ENCODE measurements at regions not wholly inside any gene's neighbourhood (a gene's known extent, or its start where the extent isn't known, plus 50 kb on each side); places are given as distances from the start of the nearest gene placed in this dataset.

DNA sequence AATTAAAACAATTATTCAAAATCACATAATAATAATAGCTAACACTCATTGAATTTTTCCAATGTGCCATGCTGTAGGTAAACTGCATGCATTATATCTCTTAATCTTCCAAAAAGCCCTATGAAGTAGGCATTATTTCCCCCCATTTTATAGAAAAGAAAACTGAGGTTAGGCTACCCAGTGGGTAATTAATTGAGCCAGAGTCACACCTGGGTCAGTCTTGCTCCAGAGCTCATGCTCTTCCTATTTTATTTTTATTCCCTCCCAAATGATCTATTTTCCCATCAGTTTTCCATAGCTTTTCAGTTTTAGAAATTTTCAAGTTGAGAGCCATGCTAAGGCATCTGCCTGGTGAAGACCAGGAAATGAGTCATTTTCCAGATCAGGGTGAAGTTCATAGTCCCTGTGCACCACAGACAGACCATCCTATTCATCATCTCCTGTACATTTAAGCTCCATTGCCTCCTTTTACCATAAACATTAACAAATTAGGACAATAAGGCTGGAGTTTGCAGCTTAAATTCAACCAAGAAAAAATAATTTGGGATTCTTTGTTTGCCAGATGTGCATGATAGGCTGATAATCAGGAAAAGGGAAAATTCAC is 417.3 kb downstream of the OTOL1 start (continued):
- TF ChIP-seq, protein P1, sequence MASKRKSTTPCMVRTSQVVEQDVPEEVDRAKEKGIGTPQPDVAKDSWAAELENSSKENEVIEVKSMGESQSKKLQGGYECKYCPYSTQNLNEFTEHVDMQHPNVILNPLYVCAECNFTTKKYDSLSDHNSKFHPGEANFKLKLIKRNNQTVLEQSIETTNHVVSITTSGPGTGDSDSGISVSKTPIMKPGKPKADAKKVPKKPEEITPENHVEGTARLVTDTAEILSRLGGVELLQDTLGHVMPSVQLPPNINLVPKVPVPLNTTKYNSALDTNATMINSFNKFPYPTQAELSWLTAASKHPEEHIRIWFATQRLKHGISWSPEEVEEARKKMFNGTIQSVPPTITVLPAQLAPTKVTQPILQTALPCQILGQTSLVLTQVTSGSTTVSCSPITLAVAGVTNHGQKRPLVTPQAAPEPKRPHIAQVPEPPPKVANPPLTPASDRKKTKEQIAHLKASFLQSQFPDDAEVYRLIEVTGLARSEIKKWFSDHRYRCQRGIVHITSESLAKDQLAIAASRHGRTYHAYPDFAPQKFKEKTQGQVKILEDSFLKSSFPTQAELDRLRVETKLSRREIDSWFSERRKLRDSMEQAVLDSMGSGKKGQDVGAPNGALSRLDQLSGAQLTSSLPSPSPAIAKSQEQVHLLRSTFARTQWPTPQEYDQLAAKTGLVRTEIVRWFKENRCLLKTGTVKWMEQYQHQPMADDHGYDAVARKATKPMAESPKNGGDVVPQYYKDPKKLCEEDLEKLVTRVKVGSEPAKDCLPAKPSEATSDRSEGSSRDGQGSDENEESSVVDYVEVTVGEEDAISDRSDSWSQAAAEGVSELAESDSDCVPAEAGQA (IDR thresholded peaks at IDR 0.05; ENCODE audit: low read depth): no peak
- TF ChIP-seq, protein P1 (CRISPR knock-in tag; IDR thresholded peaks at IDR 0.05; ENCODE audit: borderline replicate concordance): no peak
- TF ChIP-seq ZNF224 (CRISPR knock-in tag; IDR thresholded peaks at IDR 0.05) (no peak), RORA (CRISPR knock-in tag; IDR thresholded peaks at IDR 0.05) (no peak), ZNF670 (CRISPR knock-in tag; IDR thresholded peaks at IDR 0.05; ENCODE audit: borderline replicate concordance) (0 out of 2 replicates have a peak, but pooled peaks have one; percentile 28), FOSL2 (CRISPR knock-in tag; IDR thresholded peaks at IDR 0.05) (peak; percentile 93), RARA (CRISPR knock-in tag; IDR thresholded peaks at IDR 0.05) (0 out of 2 replicates have a peak, but pooled peaks have one; percentile 31), JUNB (CRISPR knock-in tag; IDR thresholded peaks at IDR 0.05; ENCODE audit: borderline replicate concordance) (peak; percentile 38; the same call in 1 of the 2 replicates), HNF4G (IDR thresholded peaks at IDR 0.05; ENCODE audit: borderline replicate concordance, low read depth, low read length) (peak; percentile 26; the same call in 1 of the 2 replicates), HNF4G (CRISPR knock-in tag; IDR thresholded peaks at IDR 0.05; ENCODE audit: borderline replicate concordance, low read depth) (no peak), KLF15 (CRISPR knock-in tag; IDR thresholded peaks at IDR 0.05; ENCODE audit: borderline replicate concordance) (no peak)
- TF ChIP-seq, protein P2, sequence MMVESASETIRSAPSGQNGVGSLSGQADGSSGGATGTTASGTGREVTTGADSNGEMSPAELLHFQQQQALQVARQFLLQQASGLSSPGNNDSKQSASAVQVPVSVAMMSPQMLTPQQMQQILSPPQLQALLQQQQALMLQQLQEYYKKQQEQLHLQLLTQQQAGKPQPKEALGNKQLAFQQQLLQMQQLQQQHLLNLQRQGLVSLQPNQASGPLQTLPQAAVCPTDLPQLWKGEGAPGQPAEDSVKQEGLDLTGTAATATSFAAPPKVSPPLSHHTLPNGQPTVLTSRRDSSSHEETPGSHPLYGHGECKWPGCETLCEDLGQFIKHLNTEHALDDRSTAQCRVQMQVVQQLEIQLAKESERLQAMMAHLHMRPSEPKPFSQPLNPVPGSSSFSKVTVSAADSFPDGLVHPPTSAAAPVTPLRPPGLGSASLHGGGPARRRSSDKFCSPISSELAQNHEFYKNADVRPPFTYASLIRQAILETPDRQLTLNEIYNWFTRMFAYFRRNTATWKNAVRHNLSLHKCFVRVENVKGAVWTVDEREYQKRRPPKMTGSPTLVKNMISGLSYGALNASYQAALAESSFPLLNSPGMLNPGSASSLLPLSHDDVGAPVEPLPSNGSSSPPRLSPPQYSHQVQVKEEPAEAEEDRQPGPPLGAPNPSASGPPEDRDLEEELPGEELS (CRISPR knock-in tag; IDR thresholded peaks at IDR 0.05): 0 out of 2 replicates have a peak, but pooled peaks have one; percentile 14
- TF ChIP-seq, protein P3, sequence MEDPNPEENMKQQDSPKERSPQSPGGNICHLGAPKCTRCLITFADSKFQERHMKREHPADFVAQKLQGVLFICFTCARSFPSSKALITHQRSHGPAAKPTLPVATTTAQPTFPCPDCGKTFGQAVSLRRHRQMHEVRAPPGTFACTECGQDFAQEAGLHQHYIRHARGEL (CRISPR knock-in tag; IDR thresholded peaks at IDR 0.05): no peak

Data from HepG2 (cell line).